GM21528 (cell line): ENCODE measurements at regions not wholly inside any gene's neighbourhood (a gene's known extent, or its start where the extent isn't known, plus 50 kb on each side); places are given as distances from the start of the nearest gene placed in this dataset.
"Not testable (repeated sequence)": the region's sequence is repeated elsewhere in the genome, so short reads cannot be mapped to it uniquely, and the experiment has no call there.

Source experiments
- ATAC-seq: cut with Tn5 transposase; IDR thresholded peaks from one replicate; pipeline ENCODE4 v1.9.1; 2021; ENCODE audit warnings: mild to moderate bottlenecking, moderate library complexity; ENCODE audit not compliant: unreplicated experiment, low FRiP score

DNA sequence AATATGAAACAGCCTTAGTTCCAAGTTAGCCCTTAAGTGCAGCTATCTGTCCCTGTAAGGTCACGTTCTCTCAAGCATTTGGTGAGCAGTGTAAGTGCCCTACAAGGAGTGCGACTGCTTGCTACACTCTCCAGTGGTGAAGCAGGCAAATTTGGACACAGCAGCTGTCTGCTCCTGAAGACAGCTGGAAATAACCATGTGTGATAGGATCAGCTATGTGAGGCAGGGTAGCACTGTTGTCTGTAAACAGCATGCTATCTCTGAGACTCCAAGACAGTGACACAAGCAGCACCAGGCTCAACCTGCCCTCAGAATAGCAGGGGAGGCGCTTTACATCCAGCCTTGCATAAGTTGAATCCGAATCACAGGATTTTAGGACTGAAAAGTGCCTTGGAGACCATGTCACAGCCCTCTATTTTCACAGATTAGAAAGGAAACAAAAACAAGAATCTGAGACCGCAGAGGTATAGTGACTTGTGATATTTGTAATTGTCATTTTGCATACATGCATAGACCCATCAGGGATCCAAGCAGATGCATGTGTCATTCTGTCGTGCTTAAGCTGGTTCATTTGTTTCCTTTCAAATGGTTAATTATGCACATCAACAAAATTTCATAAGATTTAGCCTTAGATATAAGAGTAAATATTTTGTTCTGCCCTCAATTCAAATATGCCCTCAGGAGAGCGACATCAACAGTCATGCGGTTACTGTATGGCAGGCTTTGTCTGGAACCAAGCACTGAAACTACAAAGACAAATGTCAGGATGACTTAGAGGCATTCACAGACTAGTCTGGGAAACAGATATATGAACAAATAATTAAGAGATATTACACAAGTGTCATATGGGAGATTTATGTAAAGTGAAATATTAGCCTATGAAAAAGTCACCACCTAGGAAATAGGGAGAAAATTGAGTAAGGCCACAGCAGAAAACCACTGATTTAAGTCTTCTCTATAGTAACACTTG lies 134.9 kb upstream of the NRIP1 start:
- no peak for ATAC-seq

DNA sequence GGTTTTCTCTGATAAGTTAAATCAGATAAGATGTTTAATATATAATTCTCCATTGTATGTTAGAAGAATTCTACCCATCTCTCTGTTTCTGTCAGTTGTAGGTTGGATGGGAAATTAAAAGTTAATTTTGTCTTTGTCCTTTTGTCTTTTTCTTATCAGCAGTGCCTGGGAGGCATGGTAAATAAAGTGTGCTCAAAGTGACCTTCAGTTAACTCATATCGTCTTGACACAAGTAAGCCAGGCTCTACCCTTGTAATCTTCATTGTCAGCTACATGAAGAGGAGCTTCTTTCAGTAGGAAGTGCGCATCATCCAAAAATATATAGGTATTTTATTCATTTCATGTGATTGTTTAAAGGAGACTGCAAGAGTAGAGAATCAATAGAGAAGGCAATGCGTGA lies 138.9 kb upstream of the NRIP1 start:
- no peak for ATAC-seq

DNA sequence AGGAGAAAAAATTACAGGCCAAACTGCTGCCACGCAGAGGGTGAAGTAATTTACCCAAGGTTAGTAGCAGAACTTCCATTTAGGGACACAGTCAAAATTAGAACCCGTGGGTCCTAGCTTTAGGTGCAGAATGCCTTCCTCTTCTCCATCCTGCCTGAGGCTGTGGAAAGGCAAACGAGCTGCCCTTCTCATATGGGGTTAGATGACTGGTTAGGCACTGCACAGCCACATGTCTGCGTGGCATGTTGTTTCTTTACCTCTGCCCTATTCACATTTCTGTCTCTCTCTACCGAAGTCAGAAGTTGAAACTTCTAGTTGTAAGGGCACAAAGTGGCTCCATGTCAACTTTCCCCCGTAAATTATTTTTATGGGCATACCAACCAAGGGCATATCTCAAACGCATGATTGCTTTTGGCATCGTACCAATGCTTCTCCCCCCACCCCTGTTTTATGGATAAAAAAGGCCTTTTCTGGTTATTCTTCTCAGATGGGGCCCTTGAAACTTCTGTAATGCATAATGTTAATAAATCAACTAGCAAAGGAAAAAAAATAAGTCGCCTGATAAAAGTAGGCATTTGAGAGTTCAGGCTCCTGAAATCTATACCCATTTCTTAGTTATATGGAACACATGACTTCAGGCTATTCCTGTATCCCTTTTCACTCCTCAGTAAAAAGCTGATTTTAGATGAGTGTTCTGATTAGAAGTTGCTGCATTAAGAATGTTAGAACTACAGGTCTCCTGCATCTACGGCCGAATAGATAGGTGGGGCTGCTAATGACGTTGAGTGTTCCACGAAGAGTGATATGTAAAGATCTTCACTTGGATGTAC lies 139.6 kb upstream of the NRIP1 start:
- no peak for ATAC-seq

- ATAC-seq = no peak
These were observed 140.1 kb upstream of the NRIP1 start for GRCh38 chr21:15204970-15205286.

DNA sequence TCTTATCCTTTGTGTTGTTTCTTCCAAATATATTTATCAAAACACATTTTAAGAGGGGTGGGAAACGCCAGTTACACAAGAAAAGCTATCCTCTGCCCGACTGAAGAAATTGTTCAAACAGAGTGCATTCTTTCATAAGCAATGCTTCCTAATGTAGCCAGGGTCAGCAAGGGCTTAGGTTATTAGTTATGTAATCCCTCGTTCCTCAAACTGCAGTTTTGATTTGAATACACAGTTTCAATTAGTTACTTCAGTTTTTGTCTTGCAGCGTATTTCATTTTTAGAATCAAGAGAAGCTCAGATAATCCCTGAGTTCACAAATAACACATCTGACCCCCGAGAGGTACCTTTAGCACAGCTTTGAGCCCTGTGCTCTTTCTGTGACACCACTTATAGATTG lies 141.7 kb upstream of the NRIP1 start:
- ATAC-seq = peak; percentile 92

- no peak for ATAC-seq
These were observed 142.4 kb upstream of the NRIP1 start for GRCh38 chr21:15207231-15207630.

- no peak for ATAC-seq
These were observed 143.0 kb upstream of the NRIP1 start for GRCh38 chr21:15207635-15208370.

DNA sequence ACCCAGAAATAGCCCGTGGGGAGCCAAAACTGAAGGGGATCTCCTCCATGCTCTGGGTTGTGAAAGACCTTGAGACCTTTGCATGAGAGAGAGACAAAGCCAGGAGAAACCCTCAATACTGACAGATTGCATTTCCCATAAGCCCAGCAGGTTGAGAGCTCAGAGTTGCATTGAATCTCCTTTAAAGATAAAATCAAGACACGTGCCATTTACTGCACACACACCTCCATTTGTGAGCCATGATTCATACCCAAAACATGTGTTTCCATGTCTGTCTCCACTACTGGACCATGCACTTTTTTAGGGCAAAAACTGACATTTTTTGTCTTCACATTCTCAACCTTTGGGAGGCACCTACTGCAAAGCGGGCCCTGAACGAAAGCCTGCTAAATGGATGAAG lies 144.0 kb upstream of the NRIP1 start:
- no peak for ATAC-seq

DNA sequence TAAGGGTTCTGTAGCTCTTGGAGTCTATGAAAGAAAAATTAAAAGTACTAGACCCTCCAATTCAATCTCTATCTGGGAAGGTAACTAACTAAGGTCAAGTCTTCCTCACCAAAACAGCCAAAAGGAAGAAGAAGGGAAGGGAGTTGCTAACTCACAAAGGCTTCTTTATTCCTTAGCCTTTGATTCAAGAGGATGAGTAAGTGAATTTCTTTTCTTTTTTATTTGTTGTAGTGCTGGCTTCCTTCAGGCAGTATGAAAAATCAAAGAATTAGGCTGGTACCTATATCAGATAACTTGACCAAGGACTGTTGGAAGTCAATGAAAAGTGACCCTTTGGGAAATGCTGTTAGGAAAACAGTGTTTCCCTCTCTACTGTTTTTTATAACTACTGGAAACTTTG lies 144.4 kb upstream of the NRIP1 start:
- ATAC-seq = no peak

- ATAC-seq = no peak
These were observed 145.5 kb upstream of the NRIP1 start for GRCh38 chr21:15210235-15210678.

DNA sequence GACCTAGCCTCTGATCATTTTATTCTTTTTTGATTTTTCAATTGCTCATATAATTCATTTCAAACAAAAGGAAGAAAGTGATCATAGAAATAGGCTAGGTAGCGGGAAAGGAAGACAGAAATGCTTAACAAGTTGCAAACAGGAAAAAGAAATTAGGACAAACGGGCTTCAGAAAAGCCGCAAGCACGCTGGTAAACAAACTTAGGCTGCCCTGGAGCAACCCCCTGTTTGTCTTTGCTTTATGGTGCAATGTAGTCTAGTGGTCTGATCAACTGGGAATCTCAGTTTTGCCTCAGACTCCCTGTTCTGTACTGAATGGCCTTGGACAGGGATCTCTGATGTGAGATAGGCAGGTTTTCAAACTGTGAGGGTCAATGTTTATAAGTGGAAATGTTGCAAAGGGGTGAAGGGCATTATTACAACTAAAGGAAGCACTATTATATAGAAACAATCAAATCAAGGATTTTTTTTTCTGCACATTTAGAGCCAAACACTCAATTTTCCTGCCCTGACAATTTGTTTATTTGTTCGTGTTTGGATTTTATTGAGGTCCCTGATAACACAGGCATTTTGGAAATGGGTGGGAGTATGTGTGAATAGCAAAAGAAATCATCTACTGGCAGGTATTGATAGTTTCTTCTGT lies 146.8 kb upstream of the NRIP1 start:
- no peak for ATAC-seq

DNA sequence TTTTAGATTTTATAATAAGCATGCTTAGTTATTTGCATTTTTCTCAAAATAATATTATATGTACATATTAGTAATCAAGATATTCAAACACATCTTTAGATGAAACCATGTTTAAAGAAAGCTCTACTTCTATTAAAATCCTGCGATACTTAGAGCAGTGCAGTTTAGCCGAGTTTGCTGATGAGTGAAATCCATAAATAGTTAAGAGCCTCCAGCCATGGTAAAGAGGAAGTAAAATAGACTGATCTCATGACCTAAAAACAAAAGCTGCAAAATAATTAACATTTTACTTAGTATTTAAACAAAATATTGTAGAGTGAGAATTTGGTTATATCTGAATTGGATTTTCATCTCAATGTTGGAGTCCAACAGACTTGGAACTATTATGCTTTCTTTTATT lies 147.4 kb upstream of the NRIP1 start:
- no peak for ATAC-seq

GRCh38 chr21:15218476-15218875 lies 153.7 kb upstream of the NRIP1 start:
- not testable (repeated sequence) for ATAC-seq

GRCh38 chr21:15219039-15219438 lies 154.2 kb upstream of the NRIP1 start:
- no peak for ATAC-seq

DNA sequence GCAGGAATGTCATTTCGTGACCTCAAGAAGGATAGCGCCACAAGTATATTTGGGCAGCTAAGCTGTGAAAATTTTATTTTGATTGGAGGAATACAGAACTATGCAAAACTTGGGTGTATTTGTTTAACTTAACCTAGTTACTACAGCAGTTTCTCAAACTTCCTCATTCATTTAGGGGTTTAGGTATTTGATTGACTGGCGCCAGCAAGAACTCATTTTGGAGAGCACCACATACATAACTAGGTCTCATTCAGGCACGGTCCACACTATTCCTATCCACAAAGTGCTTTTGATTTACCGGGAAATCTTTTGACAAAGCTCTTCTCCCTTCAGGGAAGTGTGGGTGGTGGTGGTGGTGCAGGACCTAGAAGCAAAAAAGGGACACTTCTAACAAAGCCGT lies 155.1 kb upstream of the NRIP1 start:
- ATAC-seq = no peak

DNA sequence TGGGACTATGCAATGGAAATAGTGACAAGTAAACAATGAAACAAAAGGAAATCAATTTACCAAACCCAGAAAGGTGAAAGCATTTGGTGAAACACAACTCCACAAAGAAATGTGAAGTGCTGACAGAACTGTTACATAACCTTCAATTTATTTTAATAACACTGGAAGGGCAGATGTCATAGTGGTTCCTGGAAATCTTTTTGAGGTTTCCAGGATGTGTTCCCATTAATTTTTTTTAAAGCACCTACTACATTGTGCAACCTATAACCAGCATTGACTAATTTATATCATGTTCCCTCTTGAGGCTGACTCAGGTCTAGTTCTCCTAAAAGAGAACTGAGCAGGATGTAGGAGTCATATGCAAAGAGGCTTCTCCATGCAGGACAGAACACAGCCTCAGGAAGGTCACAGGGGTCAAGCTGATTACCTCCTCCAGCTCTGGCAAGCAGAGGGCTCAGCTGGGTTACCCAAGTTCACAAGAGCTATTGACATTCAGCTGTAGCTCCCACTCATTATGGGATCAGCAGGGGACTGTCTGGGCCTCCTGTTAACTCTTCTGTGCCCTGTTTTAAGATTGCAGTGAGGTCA lies 157.1 kb upstream of the NRIP1 start:
- no peak for ATAC-seq

DNA sequence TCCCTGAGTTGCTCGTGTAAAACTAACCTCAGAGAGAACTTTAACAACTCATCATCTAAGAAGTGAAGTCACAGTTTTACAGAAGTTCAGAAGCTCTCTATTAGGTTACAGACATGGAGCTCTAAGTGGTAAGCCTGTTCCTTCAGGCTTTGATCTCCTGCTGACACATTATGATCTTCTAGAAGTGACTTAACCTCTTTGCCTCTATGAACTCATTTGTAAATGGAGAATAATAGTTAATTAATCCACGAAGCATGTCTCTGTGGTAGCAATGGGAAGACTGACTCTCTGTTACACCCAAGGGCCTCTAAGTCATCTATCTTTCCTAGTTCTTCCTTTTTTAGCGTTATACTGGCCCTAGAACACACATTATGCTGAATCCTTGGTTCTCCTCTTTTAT lies 157.9 kb upstream of the NRIP1 start:
- no peak for ATAC-seq

DNA sequence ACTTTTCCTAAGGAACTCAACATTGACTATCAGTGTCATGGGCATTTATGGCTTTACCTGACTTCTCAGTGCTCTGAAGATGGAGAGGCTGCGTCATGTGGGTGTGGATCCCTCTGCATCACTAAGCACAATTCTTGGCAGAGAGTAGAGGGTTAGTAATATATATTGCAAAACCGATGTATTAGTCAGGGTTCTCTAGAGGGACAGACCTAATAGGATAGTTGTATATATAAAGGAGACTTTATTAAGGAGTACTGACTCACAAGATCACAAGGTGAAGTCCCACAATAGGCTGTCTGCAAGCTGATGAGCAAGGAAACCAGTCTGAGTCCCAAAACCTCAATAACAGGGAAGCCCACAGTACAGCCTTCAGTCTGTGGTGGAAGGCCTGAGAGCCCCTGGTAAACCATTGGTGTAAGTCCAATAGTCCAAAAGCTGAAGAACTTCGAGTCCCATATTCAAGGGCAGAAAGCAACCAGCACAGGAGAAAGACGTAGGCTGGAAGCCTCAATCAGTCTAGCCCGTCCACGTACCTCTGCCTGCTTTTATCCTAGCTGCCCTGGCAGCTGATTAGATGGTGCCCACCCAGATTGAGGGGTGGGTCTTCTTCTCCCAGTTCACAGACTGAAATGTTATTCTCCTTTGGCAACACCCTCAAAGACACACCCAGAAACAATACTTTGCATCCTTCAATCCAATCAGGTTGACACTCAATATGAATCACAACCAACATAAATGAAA lies 159.7 kb upstream of the NRIP1 start:
- no peak for ATAC-seq

- ATAC-seq = no peak
These were observed 163.1 kb upstream of the NRIP1 start for GRCh38 chr21:15227919-15228318.
